GM12873 (cell line): ENCODE measurements at regions not wholly inside any gene's neighbourhood (a gene's known extent, or its start where the extent isn't known, plus 50 kb on each side); places are given as distances from the start of the nearest gene placed in this dataset.

Source experiments
- CTCF ChIP-seq: IDR thresholded peaks from 2 replicates; pipeline ENCODE4 v1.5.1; 2012; ENCODE audit warnings: low read depth, mild to moderate bottlenecking, moderate library complexity, low read length, control low read depth; ENCODE audit not compliant: insufficient read depth; ENCODE audit errors: missing control alignments

DNA sequence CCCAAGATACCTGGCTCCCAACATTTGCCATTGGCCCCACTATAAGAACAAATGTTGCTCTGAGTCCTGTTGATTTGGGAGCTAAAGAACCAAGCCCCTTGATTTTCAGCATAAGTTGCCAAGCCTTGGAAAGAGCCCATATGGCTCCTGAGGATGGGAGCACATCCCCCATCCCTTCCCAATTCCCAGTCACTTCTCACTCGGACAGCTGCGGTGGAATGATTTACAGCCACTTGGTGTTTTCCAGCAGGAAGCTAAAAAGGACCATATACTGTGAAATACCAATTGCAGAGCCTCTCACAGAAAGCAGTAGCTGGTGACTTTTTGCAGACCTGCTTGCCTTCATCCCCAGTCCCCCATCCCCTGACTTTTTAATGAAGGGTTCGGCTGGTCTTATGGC, 524.6 kb downstream of the GRIN2A start:
- TF ChIP-seq CTCF: no peak

DNA sequence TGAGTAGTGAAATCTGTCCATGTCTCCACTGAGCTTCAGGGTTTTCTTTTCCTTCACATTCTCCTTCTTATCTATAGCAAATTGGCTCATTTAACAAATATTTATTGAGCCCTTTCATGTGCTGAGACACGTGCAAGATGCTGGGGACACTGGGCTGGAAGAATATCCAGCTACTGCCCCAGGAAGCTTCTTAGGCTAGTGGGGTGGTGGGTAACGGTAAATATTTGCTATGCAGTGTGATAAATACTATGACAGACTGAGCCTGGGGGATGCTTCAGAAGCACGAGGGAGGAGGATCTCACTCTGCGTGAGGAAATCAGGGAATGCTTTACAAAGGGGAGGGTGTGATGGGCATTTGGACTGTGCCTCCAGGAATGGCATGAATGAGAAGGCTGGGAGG, 524.1 kb downstream of the GRIN2A start:
- no peak for TF ChIP-seq CTCF

DNA sequence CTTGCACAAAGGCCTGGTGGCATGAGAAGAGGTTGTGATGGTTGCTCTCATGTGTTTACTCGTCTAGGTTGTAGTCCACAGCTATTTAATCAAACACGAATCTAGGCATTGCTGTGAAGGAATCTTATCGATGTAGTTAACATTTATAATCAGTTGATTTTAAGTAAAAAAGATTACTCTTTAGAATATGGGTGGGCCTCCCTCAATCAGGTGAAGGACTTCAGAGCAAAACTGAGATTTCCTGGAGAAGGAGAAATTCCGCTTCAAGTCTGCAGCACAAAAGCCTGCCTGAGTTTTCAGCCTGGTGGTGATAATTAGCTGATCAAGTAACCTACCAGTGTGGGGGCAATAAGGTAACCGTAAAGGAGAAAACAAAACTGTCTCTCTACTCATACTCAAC, 523.6 kb downstream of the GRIN2A start:
- TF ChIP-seq CTCF: no peak

DNA sequence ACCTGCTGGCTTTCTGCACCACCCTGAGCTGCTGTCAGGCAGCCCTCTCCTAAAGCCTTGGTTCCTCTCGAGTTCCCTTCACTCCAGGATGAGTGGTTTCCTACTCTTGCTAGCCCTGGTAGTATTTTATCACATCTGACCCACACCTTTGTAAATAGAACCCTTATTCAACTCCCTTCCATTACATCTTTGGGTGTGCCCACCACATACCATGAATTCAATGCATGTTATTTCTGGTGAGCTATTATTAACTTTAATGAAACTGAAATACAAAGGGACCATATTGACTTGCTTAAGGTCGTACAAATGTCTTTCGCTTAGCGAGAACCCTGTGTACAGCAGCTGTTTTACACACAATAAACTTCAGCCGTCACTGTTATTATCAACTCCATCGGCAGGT, 521.3 kb downstream of the GRIN2A start:
- TF ChIP-seq CTCF: no peak

- TF ChIP-seq CTCF: no peak
Measured at GRCh38 chr16:9661336-9662017, 520.8 kb downstream of the GRIN2A start.

DNA sequence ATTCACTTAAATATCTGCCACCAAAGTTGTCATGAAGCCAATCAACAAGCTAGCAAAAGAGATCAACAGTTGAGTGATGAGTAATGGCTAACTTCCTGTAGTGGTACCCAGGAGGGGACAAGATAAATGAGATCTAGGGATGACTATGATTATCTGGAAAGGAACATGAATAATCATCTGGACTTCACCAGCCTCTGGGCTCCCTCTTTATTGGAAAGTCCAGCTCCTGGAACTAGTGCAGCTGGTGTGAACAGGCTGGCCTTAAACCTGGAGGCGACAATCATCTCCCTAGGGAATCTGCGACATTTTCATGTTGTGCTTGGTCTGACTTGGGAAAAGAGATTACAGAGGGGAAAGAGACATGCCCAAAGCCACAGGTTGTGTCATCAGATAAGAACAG, 518.6 kb downstream of the GRIN2A start:
- TF ChIP-seq CTCF: no peak

DNA sequence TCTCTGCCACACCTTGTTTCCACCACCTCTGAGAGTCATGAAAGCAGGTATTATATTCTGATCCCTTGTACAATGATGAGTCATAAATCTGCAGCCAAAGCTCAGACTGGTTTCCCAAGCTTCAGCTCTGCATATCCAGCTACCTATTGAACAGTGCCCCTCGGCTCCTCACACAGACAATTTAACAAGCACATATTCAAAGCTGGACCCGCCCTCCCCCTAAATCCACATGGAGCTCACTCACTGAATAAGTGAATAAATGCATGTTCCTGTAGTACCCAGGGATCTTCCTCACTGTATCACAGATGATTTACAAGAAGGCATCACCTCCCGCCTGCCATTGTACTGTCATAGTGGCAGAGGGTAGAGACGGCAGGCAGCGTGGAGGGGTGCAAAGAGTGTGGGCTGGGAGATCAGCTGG, 516.4 kb downstream of the GRIN2A start:
- no peak for TF ChIP-seq CTCF
